Suppressor macrophage treated with lipopolysaccharide for 4 hours (primary cell): ENCODE measurements at regions not wholly inside any gene's neighbourhood (a gene's known extent, or its start where the extent isn't known, plus 50 kb on each side); places are given as distances from the start of the nearest gene placed in this dataset.

ENCODE experiments used
- DNase-seq: peaks from one replicate; pipeline ENCODE4 v3.0.0-alpha.2; 2020

GRCh38 chr3:72247645-72248388 lies 462.9 kb upstream of the PROK2 start:
- no peak for DNase-seq

GRCh38 chr3:72247126-72247525 lies 462.2 kb upstream of the PROK2 start:
- no peak for DNase-seq

- DNase-seq, result no peak
Measured at GRCh38 chr3:72246685-72247084, 461.7 kb upstream of the PROK2 start.

GRCh38 chr3:72245183-72245811 lies 460.3 kb upstream of the PROK2 start:
- no peak for DNase-seq

- DNase-seq, result no peak
Measured at GRCh38 chr3:72244396-72244795, 459.4 kb upstream of the PROK2 start.

GRCh38 chr3:72242326-72242725 lies 457.4 kb upstream of the PROK2 start:
- no peak for DNase-seq

GRCh38 chr3:72241525-72241924 lies 456.6 kb upstream of the PROK2 start:
- no peak for DNase-seq

- DNase-seq, result no peak
Measured at GRCh38 chr3:72240531-72240930, 455.6 kb upstream of the PROK2 start.

- DNase-seq, result no peak
Measured at GRCh38 chr3:72238801-72239200, 453.9 kb upstream of the PROK2 start.

- DNase-seq, result no peak
Measured at GRCh38 chr3:72238010-72238691, 453.2 kb upstream of the PROK2 start.

- no peak for DNase-seq
Measured at GRCh38 chr3:72237679-72238009, 452.7 kb upstream of the PROK2 start.

- no peak for DNase-seq
Measured at GRCh38 chr3:72234391-72234790, 449.4 kb upstream of the PROK2 start.

- DNase-seq, result no peak
Measured at GRCh38 chr3:72233571-72233970, 448.6 kb upstream of the PROK2 start.

- no peak for DNase-seq
Measured at GRCh38 chr3:72232777-72233176, 447.8 kb upstream of the PROK2 start.

- DNase-seq, result no peak
Measured at GRCh38 chr3:72232331-72232730, 447.4 kb upstream of the PROK2 start.

GRCh38 chr3:72231439-72232196 lies 446.7 kb upstream of the PROK2 start:
- no peak for DNase-seq

- no peak for DNase-seq
Measured at GRCh38 chr3:72230774-72231379, 445.9 kb upstream of the PROK2 start.

- no peak for DNase-seq
Measured at GRCh38 chr3:72229952-72230351, 445.0 kb upstream of the PROK2 start.

GRCh38 chr3:72227486-72228070 lies 442.6 kb upstream of the PROK2 start:
- DNase-seq, result peak; percentile 37

GRCh38 chr3:72224804-72225509 lies 440.0 kb upstream of the PROK2 start:
- no peak for DNase-seq

- no peak for DNase-seq
Measured at GRCh38 chr3:72223628-72224027, 438.7 kb upstream of the PROK2 start.

- DNase-seq, result no peak
Measured at GRCh38 chr3:72223116-72223515, 438.2 kb upstream of the PROK2 start.
